B cell (primary cell): ENCODE measurements at regions not wholly inside any gene's neighbourhood (a gene's known extent, or its start where the extent isn't known, plus 50 kb on each side); places are given as distances from the start of the nearest gene placed in this dataset.

Source experiments
- EZH2 ChIP-seq: IDR thresholded peaks from 2 replicates; pipeline ENCODE4 v1.6.1; 2012; ENCODE audit warnings: borderline replicate concordance, low read depth, mild to moderate bottlenecking, moderate library complexity, low read length; ENCODE audit not compliant: insufficient read depth, poor library complexity, severe bottlenecking
- TF ChIP-seq, protein P1 (sequence below): fragments of 200-600 bp; IDR thresholded peaks from one replicate; pipeline ENCODE4 v1.8.0; 2022; ENCODE audit warnings: antibody characterized with exemption, mild to moderate bottlenecking

DNA sequence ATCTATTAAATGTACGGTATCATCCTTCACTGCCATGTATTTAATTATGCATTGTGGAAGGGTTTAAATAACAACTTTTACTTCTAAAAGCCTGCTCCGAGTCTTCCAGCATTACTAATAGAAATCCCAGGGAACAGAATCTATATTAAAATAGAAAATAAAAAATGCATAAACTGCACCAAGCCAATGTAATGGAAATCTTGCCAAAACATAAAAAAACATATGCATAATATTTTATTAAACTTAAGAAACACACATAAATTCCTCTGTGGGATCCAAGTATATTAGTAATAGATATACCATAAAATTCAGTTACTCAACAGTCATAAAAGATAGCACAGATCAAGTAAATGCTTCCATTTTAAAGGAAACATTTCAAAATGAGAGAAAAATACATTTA lies 175.6 kb downstream of the TDRD15 start:
- TF ChIP-seq, protein P1, sequence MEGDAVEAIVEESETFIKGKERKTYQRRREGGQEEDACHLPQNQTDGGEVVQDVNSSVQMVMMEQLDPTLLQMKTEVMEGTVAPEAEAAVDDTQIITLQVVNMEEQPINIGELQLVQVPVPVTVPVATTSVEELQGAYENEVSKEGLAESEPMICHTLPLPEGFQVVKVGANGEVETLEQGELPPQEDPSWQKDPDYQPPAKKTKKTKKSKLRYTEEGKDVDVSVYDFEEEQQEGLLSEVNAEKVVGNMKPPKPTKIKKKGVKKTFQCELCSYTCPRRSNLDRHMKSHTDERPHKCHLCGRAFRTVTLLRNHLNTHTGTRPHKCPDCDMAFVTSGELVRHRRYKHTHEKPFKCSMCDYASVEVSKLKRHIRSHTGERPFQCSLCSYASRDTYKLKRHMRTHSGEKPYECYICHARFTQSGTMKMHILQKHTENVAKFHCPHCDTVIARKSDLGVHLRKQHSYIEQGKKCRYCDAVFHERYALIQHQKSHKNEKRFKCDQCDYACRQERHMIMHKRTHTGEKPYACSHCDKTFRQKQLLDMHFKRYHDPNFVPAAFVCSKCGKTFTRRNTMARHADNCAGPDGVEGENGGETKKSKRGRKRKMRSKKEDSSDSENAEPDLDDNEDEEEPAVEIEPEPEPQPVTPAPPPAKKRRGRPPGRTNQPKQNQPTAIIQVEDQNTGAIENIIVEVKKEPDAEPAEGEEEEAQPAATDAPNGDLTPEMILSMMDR, result no peak
- TF ChIP-seq EZH2, result no peak
